IMR-90 (cell line): ENCODE measurements at regions not wholly inside any gene's neighbourhood (a gene's known extent, or its start where the extent isn't known, plus 50 kb on each side); places are given as distances from the start of the nearest gene placed in this dataset.

Experiments used
- ATAC-seq: fragments of 200-7000 bp; cut with Tn5 transposase; 2 replicates; pipeline ENCODE4 v1.9.1; 2020; ENCODE audit warnings: low read depth, mild to moderate bottlenecking, moderate library complexity
- BruUV-seq: library from RNA; stranded (reverse); fragments of 400-500 nt; replicated peaks from 2 replicates; lab custom pipeline; 2021; lab: Mats Ljungman, UMichigan
- CTCF ChIA-PET: fragments of 300-600 bp; formaldehyde crosslinking; extraction: SDS; loops from one replicate; lab custom pipeline; 2021; ENCODE audit warnings: antibody characterized with exemption; lab: Yijun Ruan, JAX
- POLR2A ChIA-PET: fragments of 300-600 bp; sonication (Branson Sonifier 250); formaldehyde crosslinking; loops from one replicate; lab custom pipeline; 2022; ENCODE audit warnings: antibody characterized with exemption; ENCODE audit not compliant: unreplicated experiment; lab: Charles Lee
- DNase-seq: peaks from one replicate; pipeline ENCODE4 v3.0.0; 2013
- H2AFZ ChIP-seq: replicated peaks from 2 replicates; pipeline ENCODE3; 2013; ENCODE audit warnings: low read length, mild to moderate bottlenecking; ENCODE audit not compliant: poor library complexity
- H2AK5ac ChIP-seq: 2 replicates; pipeline ENCODE4 v1.6.1; 2013; ENCODE audit warnings: low read depth, low read length, inconsistent platforms
- H2AK9ac ChIP-seq: replicated peaks from 2 replicates; pipeline ENCODE3; 2013; ENCODE audit warnings: mild to moderate bottlenecking, low read depth, low read length, moderate library complexity; ENCODE audit not compliant: poor library complexity
- H2BK120ac ChIP-seq: 2 replicates; pipeline ENCODE4 v1.6.1; 2013; ENCODE audit warnings: low read depth, low read length, inconsistent platforms
- H2BK15ac ChIP-seq: 3 replicates; pipeline ENCODE4 v1.6.1; 2013; ENCODE audit warnings: low read depth, low read length, inconsistent platforms
- H2BK20ac ChIP-seq: 2 replicates; pipeline ENCODE4 v1.6.1; 2013; ENCODE audit warnings: low read depth, mild to moderate bottlenecking, inconsistent platforms, low read length, moderate library complexity
- H2BK5ac ChIP-seq: 2 replicates; pipeline ENCODE4 v1.6.1; 2013; ENCODE audit warnings: mild to moderate bottlenecking, low read depth, low read length, inconsistent platforms; ENCODE audit not compliant: poor library complexity, severe bottlenecking
- H3K14ac ChIP-seq: replicated peaks from 2 replicates; pipeline ENCODE4 v1.6.1; 2013; ENCODE audit warnings: low read depth, low read length, inconsistent platforms
- H3K18ac ChIP-seq: 2 replicates; pipeline ENCODE4 v1.6.1; 2013; ENCODE audit warnings: low read depth, low read length, control low read depth
- H3K23ac ChIP-seq: 2 replicates; pipeline ENCODE4 v1.6.1; 2013; ENCODE audit warnings: low read depth, low read length, inconsistent platforms
- H3K27ac ChIP-seq: 2 replicates; pipeline ENCODE4 v1.5.1; 2013; ENCODE audit warnings: mild to moderate bottlenecking, control low read depth, low read length; ENCODE audit not compliant: insufficient read depth
- H3K27me3 ChIP-seq: 2 replicates; pipeline ENCODE4 v1.6.1; 2013; ENCODE audit warnings: low read length; ENCODE audit not compliant: control insufficient read depth, insufficient read depth
- H3K36me3 ChIP-seq: 2 replicates; pipeline ENCODE4 v1.6.1; 2013; ENCODE audit warnings: low read length, mixed read lengths; ENCODE audit not compliant: control insufficient read depth, insufficient read depth
- H3K4ac ChIP-seq: 2 replicates; pipeline ENCODE4 v1.6.1; 2013; ENCODE audit warnings: low read depth, low read length, inconsistent platforms
- H3K4me1 ChIP-seq: 2 replicates; pipeline ENCODE4 v1.6.1; 2013; ENCODE audit warnings: low read length, mixed read lengths; ENCODE audit not compliant: control insufficient read depth, insufficient read depth
- H3K4me2 ChIP-seq: 2 replicates; pipeline ENCODE4 v1.6.1; 2013; ENCODE audit warnings: low read depth, mild to moderate bottlenecking, control low read depth, low read length, moderate library complexity
- H3K4me3 ChIP-seq: 2 replicates; pipeline ENCODE4 v1.5.1; 2013; ENCODE audit warnings: low read depth, mild to moderate bottlenecking, control low read depth, low read length, moderate library complexity; ENCODE audit not compliant: insufficient read depth
- H3K56ac ChIP-seq: 2 replicates; pipeline ENCODE4 v1.6.1; 2013; ENCODE audit warnings: low read length, inconsistent platforms; ENCODE audit not compliant: insufficient read depth; ENCODE audit errors: extremely low read depth
- H3K79me1 ChIP-seq, 2 experiments: 2 replicates each; pipeline ENCODE4 v1.6.1; 2013; ENCODE audit warnings: low read length in 2 of 2, inconsistent platforms in 1 of 2, low read depth in 1 of 2
- H3K9ac ChIP-seq: 2 replicates; pipeline ENCODE4 v1.6.1; 2013; ENCODE audit warnings: low read depth, low read length, control low read depth
- H3K9me1 ChIP-seq: 2 replicates; pipeline ENCODE4 v1.6.1; 2013; ENCODE audit warnings: low read length, inconsistent platforms; ENCODE audit not compliant: insufficient read depth
- H3K9me3 ChIP-seq: 2 replicates; pipeline ENCODE4 v1.6.1; 2013; ENCODE audit warnings: low read length; ENCODE audit not compliant: control insufficient read depth, insufficient read depth
- H4K20me1 ChIP-seq: 2 replicates; pipeline ENCODE4 v1.6.1; 2013; ENCODE audit warnings: low read length, inconsistent platforms; ENCODE audit not compliant: insufficient read depth
- H4K5ac ChIP-seq: 2 replicates; pipeline ENCODE4 v1.6.1; 2013; ENCODE audit warnings: mild to moderate bottlenecking, low read depth, low read length, control low read depth
- H4K8ac ChIP-seq, 2 experiments: 2 replicates each; pipeline ENCODE4 v1.6.1; 2013; ENCODE audit warnings: low read depth in 2 of 2, low read length in 2 of 2, control low read depth in 1 of 2, inconsistent platforms in 1 of 2
- H4K91ac ChIP-seq: 2 replicates; pipeline ENCODE4 v1.6.1; 2013; ENCODE audit warnings: low read depth, low read length, inconsistent platforms; ENCODE audit not compliant: insufficient read depth
- BHLHE40 ChIP-seq: fragments of 150-350 bp; IDR thresholded peaks from 2 replicates; pipeline ENCODE4 v1.6.1; 2016; ENCODE audit warnings: mild to moderate bottlenecking, low read depth, low read length
- CHD1 ChIP-seq: IDR thresholded peaks from 2 replicates; pipeline ENCODE4 v1.6.1; 2012; ENCODE audit warnings: low read depth, low read length, improper control_type of control experiment
- CTCF ChIP-seq: conservative IDR thresholded peaks from 2 replicates; pipeline ENCODE4 v1.5.1; 2012; ENCODE audit warnings: mild to moderate bottlenecking, low read depth, low read length, improper control_type of control experiment
- FOS ChIP-seq: fragments of 150-350 bp; IDR thresholded peaks from 2 replicates; pipeline ENCODE4 v1.6.1; 2016; ENCODE audit warnings: low read depth, low read length
- MXI1 ChIP-seq: IDR thresholded peaks from 2 replicates; pipeline ENCODE4 v1.6.1; 2012; ENCODE audit warnings: low read depth, mild to moderate bottlenecking, low read length, moderate library complexity, borderline replicate concordance
- NFE2L2 ChIP-seq: fragments of 150-350 bp; IDR thresholded peaks from 2 replicates; pipeline ENCODE4 v1.6.1; 2016; ENCODE audit warnings: low read depth, mild to moderate bottlenecking, low read length
- POLR2A ChIP-seq: IDR thresholded peaks from 2 replicates; pipeline ENCODE4 v1.6.1; 2012; ENCODE audit warnings: mild to moderate bottlenecking, low read depth, low read length
- RAD21 ChIP-seq: IDR thresholded peaks from 2 replicates; pipeline ENCODE4 v1.6.1; 2012; ENCODE audit warnings: low read length, improper control_type of control experiment
- RCOR1 ChIP-seq: IDR thresholded peaks from 2 replicates; pipeline ENCODE4 v1.6.1; 2012; ENCODE audit warnings: mild to moderate bottlenecking, low read length, improper control_type of control experiment; ENCODE audit not compliant: insufficient replicate concordance
- RFX5 ChIP-seq: IDR thresholded peaks from 2 replicates; pipeline ENCODE4 v1.8.0; 2012; ENCODE audit warnings: low read depth, mild to moderate bottlenecking, low read length, moderate library complexity
- USF2 ChIP-seq: fragments of 150-350 bp; IDR thresholded peaks from 2 replicates; pipeline ENCODE4 v1.6.1; 2017; ENCODE audit warnings: mild to moderate bottlenecking, antibody characterized with exemption, low read length, low read depth
- WGBS, 2 experiments: methylation state at CpG; one replicate each; pipeline versions ENCODE4 v1.1.5 to v1.1.7; 2013; ENCODE audit warnings: missing lambda C conversion rate in 2 of 2; ENCODE audit not compliant: insufficient read length in 1 of 2; ENCODE audit errors: extremely low coverage in 2 of 2; 5-methylcytosine and 5-hydroxymethylcytosine counted together
- dilution Hi-C: fragments of 300-500 bp; cut with HindIII; formaldehyde crosslinking; loops from one replicate; pipeline ENCODE4 v1.14.3; 2018; ENCODE audit warnings: low sequenced_read_pairs; ENCODE audit not compliant: unreplicated experiment
- in situ Hi-C: fragments of 300-500 bp; cut with MboI; formaldehyde crosslinking; loops from 3 replicates; pipeline ENCODE4 v1.14.3; 2019; ENCODE audit warnings: low sequenced_read_pairs, inconsistent platforms, mixed read lengths
- intact Hi-C: fragments of 100-400 bp; cut with micrococcal nuclease; formaldehyde crosslinking; loops from 2 replicates; pipeline ENCODE4 v1.10.0; 2022
- TF ChIP-seq, protein P1 (sequence below): fragments of 150-350 bp; IDR thresholded peaks from 2 replicates; pipeline ENCODE4 v1.6.1; 2016; ENCODE audit warnings: low read depth, mild to moderate bottlenecking, low read length, moderate library complexity, borderline replicate concordance

GRCh38 chr5:1727571-1727970 lies 72.1 kb downstream of the MRPL36 start:
- no peak overlapping the region for H3K4me2 ChIP-seq
- no peaks in the 10 kb centered on the region for H3K9me3 ChIP-seq
- H4K20me1 ChIP-seq: no peaks in the 10 kb centered on the region
- DNase-seq (no peak), ATAC-seq (no peak)
- H4K8ac ChIP-seq: no peak overlapping the region
- in situ Hi-C loops: no loop called here
- H2BK15ac ChIP-seq: no peak overlapping the region
- H3K23ac ChIP-seq: no peak overlapping the region
- intact Hi-C loops: no loop called here
- no peak for TF ChIP-seq RAD21
- TF ChIP-seq NFE2L2: no peak
- no peak for TF ChIP-seq USF2
- no peak for TF ChIP-seq POLR2A
- TF ChIP-seq, protein P1, sequence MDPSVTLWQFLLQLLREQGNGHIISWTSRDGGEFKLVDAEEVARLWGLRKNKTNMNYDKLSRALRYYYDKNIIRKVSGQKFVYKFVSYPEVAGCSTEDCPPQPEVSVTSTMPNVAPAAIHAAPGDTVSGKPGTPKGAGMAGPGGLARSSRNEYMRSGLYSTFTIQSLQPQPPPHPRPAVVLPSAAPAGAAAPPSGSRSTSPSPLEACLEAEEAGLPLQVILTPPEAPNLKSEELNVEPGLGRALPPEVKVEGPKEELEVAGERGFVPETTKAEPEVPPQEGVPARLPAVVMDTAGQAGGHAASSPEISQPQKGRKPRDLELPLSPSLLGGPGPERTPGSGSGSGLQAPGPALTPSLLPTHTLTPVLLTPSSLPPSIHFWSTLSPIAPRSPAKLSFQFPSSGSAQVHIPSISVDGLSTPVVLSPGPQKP: no peak
- no peak for TF ChIP-seq FOS
- no peak for TF ChIP-seq BHLHE40
- no peak for TF ChIP-seq RCOR1
- TF ChIP-seq CHD1: no peak
- no peak for TF ChIP-seq RFX5
- TF ChIP-seq CTCF: no peak
- TF ChIP-seq MXI1: no peak
- 80% methylated on average over 16 of the region's 19 CpGs; no CpG with 5 or more reads in 1 of the 2 experiments for WGBS, 2 experiments
- peaks cover 5% of the 10 kb centered on the region; the same call in 1 of the 2 replicates for H3K27me3 ChIP-seq
- no peak overlapping the region for H3K4ac ChIP-seq
- no TSS peak for BruUV-seq
- no peak overlapping the region for H3K27ac ChIP-seq
- no peak overlapping the region for H3K9ac ChIP-seq
- H3K56ac ChIP-seq: no peak overlapping the region
- no peaks in the 10 kb centered on the region for H3K4me1 ChIP-seq
- no peak overlapping the region for H4K91ac ChIP-seq
- H2BK5ac ChIP-seq: no peak overlapping the region
- no peak overlapping the region for H2BK120ac ChIP-seq
- H4K5ac ChIP-seq: no peak overlapping the region
- ChIA-PET CTCF (no interaction called here), POLR2A (no interaction called here)
- no peaks in the 10 kb centered on the region for H3K9me1 ChIP-seq
- H2AFZ ChIP-seq: no peak overlapping the region
- no peaks in the 10 kb centered on the region for H3K36me3 ChIP-seq
- H3K18ac ChIP-seq: no peak overlapping the region
- no peak overlapping the region for H2AK5ac ChIP-seq
- H3K79me1 ChIP-seq: no peaks in the 10 kb centered on the region
- no peak overlapping the region for H2AK9ac ChIP-seq
- H2BK20ac ChIP-seq: no peak overlapping the region
- no peak overlapping the region for H3K14ac ChIP-seq
- dilution Hi-C loops: no loop called here
- H3K4me3 ChIP-seq: no peak overlapping the region
